ENCODE measurements at regions not wholly inside any gene's neighbourhood (a gene's known extent, or its start where the extent isn't known, plus 50 kb on each side); places are given as distances from the start of the nearest gene placed in this dataset.

DNA sequence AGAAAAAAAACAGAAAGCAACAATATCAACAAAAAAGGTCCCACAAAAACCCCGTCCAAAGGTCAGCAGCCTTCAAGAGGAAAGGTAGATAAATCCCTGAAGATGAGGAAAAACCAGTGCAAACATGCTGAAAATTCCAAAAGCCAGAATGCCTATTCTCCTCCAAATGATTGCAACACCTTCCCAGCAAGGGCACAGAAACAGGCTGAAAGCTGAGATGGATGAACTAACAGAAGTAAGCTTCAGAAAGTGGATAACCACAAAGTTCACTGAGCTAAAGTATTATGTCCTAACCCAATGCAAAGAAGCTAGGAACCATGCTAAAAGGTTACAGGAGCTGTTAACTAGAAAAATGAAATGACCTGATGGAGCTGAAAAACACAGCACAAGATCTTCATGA, 226.4 kb upstream of the DSEL start:
- TF ChIP-seq, protein P1, sequence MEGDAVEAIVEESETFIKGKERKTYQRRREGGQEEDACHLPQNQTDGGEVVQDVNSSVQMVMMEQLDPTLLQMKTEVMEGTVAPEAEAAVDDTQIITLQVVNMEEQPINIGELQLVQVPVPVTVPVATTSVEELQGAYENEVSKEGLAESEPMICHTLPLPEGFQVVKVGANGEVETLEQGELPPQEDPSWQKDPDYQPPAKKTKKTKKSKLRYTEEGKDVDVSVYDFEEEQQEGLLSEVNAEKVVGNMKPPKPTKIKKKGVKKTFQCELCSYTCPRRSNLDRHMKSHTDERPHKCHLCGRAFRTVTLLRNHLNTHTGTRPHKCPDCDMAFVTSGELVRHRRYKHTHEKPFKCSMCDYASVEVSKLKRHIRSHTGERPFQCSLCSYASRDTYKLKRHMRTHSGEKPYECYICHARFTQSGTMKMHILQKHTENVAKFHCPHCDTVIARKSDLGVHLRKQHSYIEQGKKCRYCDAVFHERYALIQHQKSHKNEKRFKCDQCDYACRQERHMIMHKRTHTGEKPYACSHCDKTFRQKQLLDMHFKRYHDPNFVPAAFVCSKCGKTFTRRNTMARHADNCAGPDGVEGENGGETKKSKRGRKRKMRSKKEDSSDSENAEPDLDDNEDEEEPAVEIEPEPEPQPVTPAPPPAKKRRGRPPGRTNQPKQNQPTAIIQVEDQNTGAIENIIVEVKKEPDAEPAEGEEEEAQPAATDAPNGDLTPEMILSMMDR (IDR thresholded peaks at IDR 0.05; ENCODE audit: extremely low read depth, missing control alignments): no peak
- DNase-seq (ENCODE audit: low spot score): no peak

DNA sequence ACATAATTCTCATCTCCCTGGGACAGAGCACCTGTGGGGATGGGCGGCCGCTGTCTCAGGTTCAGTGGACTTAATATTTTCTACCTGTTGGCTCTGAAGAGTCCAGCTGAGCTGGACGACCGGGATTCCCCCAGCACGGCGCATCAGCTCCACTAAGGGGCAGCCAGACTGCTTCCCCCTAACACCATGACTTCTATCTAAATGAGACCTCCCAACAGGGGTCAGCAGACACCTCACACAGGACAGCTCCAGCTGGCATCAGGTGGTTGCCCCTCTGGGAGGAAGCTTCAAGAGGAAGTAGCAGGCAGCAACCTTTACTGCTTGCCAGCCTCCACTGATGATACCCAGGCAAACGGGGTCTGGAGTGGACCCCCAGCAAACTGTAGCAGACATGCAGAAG, 226.0 kb upstream of the DSEL start:
- TF ChIP-seq, protein P1 (IDR thresholded peaks at IDR 0.05; ENCODE audit: extremely low read depth, missing control alignments): no peak
- DNase-seq (ENCODE audit: low spot score): no peak

DNA sequence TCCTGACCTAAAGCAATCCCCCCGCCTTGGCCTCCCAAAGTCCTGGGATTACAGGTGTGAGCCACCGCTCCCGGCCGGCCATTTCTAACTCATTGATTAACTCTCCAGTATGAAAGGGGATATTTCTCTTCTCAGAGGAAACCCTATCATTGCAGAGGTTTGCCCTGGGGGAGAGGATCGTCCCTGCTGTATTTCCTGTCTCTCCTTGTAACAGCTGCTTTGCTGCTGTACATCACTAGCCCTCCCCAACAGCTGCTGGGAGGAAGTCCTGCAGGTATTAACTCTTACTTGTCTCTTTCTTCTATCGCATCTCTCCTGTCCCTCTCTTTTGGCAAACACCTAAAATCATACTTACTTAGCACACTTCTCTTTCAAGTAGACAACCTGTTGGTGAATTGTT, 219.0 kb upstream of the DSEL start:
- TF ChIP-seq, protein P1 (IDR thresholded peaks at IDR 0.05; ENCODE audit: extremely low read depth, missing control alignments): no peak
- DNase-seq (ENCODE audit: low spot score): no peak

DNA sequence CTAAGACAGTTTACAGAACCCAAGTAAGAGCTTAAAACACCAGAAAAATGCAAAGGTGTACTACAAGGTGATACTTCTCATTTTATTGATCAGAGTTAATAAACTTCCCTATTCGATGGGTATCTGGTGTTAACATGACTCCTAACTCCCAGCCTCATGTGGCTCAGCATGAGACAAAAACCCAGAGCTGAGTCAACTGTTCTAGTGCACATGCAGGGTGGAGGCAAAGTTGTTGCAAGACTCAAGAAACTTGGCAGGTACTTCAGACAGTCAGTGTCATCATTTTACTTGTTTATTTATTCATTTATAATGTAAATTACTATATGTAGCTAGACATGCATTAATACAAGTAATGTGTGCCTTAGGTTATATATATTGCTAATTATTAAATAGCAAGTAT, 216.6 kb upstream of the DSEL start:
- TF ChIP-seq, protein P1 (IDR thresholded peaks at IDR 0.05; ENCODE audit: extremely low read depth, missing control alignments): no peak
- no peak for DNase-seq (ENCODE audit: low spot score)

DNA sequence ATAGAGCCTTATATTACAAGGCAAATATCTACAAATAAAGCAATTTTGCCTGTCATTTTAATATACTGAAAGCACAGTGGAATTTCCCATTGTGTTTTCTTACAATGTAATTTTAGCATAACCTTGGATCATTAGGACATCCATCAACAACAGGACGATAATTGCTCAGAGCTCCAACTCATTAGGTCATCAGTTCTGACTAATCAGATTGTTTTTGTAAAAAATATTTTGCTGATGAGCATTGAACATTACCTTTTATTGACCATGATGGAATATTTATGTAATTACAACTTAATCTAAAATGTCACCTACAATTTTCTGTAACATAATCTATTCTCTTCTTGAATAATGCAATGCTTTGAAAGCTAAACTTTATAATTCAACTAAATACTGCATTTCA, 215.3 kb upstream of the DSEL start:
- DNase-seq (ENCODE audit: low spot score): no peak
- TF ChIP-seq, protein P1 (IDR thresholded peaks at IDR 0.05; ENCODE audit: extremely low read depth, missing control alignments): no peak

DNA sequence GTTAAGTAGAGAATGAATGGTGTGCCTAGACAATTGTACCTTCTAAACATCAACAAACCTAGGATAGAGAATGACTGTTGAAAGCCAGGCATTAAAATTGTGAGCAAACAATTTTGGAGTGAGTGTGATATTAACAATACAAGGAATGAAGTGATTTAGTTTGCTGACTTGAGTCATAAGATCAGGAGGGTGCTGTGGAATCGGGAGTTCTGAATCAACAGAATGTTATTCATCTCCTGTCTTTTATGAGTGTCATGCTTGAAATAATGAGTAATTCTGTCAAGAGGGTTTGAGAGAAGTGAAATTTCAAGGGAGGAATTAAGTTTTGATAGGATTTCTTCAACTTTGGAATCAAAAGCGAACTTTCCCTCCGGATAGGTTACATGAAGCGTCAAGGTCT, 214.4 kb upstream of the DSEL start:
- no peak for DNase-seq (ENCODE audit: low spot score)
- TF ChIP-seq, protein P1 (IDR thresholded peaks at IDR 0.05; ENCODE audit: extremely low read depth, missing control alignments): no peak

DNA sequence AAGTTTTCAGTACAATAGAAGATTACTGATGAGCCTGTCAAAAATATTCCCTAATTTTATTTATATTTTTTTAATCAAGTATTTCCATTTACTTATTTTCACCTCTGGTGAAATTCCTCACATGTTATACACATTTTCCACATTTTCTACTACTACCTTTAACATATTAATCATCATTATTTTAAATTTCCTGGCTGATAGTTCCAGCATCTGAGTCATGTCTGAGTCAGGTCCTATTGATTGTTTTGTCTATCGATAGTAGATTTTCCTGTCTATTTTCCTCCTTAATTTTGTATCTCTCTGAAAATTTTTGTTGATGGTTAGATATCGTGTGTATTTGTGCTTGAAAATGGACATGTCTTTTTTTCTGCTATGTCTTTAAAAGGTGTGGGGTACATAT, 211.8 kb upstream of the DSEL start:
- TF ChIP-seq, protein P1 (IDR thresholded peaks at IDR 0.05; ENCODE audit: extremely low read depth, missing control alignments): no peak
- DNase-seq (ENCODE audit: low spot score): no peak
